ENCODE measurements at regions not wholly inside any gene's neighbourhood (a gene's known extent, or its start where the extent isn't known, plus 50 kb on each side); places are given as distances from the start of the nearest gene placed in this dataset.

DNA sequence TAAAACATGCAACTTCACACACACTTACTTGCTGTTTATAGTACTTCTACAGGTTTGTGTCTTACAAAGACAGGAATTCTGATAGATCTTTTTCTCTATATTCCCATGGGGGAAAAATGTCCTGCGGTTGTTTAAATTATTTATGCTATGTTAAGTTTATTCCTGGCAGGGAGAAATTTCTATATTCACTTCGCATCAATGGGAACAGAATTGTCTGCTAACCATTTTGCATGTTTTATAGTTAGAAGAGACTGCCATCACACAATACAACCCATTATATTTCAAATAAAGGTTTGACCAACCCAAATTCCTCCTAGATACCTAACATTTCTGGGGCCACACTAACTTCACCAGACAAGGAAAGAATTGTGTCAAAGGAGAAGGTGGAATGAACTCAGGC is 110.0 kb upstream of the PRR16 start:
- H3K4me3 ChIP-seq (ENCODE audit: low read depth, low read length, poor library complexity, severe bottlenecking), result no peak overlapping the region
- TF ChIP-seq, protein P1, sequence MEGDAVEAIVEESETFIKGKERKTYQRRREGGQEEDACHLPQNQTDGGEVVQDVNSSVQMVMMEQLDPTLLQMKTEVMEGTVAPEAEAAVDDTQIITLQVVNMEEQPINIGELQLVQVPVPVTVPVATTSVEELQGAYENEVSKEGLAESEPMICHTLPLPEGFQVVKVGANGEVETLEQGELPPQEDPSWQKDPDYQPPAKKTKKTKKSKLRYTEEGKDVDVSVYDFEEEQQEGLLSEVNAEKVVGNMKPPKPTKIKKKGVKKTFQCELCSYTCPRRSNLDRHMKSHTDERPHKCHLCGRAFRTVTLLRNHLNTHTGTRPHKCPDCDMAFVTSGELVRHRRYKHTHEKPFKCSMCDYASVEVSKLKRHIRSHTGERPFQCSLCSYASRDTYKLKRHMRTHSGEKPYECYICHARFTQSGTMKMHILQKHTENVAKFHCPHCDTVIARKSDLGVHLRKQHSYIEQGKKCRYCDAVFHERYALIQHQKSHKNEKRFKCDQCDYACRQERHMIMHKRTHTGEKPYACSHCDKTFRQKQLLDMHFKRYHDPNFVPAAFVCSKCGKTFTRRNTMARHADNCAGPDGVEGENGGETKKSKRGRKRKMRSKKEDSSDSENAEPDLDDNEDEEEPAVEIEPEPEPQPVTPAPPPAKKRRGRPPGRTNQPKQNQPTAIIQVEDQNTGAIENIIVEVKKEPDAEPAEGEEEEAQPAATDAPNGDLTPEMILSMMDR (conservative IDR thresholded peaks at IDR 0.05; ENCODE audit: low read depth, low read length), result no peak
- TF ChIP-seq EZH2 (IDR thresholded peaks at IDR 0.05; ENCODE audit: borderline replicate concordance, low read depth, low read length, poor library complexity, severe bottlenecking), result no peak
- no TSS peak for BruUV-seq (replicated peaks)
- POLR2A ChIA-PET (ENCODE audit: low non-redundant PET), result no interaction called here
- H3K9me3 ChIP-seq (ENCODE audit: low read depth, low read length, poor library complexity, severe bottlenecking), result peaks cover 5% of the 10 kb centered on the region
- no peaks in the 10 kb centered on the region for H3K27me3 ChIP-seq (replicated peaks; ENCODE audit: insufficient read depth, low read depth, low read length, poor library complexity)
- intact Hi-C loops (cut with micrococcal nuclease; ENCODE audit: unreplicated experiment), result no loop called here
- CTCF ChIA-PET, result no interaction called here
- no peak overlapping the region for H3K27ac ChIP-seq (ENCODE audit: low read depth, low read length, poor library complexity, severe bottlenecking)
- H3K4me1 ChIP-seq (ENCODE audit: insufficient read depth, low read length, poor library complexity, severe bottlenecking), result no peaks in the 10 kb centered on the region
- DNase-seq (ENCODE audit: low spot score), result no peak
- H3K36me3 ChIP-seq (ENCODE audit: insufficient read depth, low read length, poor library complexity, severe bottlenecking), result no peaks in the 10 kb centered on the region

DNA sequence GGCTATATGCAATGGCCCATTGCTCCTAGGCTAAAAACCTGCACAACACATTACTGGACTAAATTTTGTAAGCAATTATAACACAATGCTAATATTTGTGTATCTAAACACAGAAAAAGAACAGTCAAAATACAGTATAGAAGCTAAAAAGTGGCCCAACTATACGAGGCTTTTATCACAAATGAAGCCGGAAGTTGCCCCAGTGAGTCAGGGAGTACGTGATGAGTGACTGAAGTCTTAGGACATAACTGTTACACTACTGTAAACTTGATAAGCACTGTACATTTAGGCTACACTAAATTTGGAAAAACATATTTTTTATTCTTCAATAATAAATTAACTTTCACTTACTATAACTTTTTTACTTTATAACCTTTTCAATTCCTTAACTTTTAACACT is 105.2 kb upstream of the PRR16 start:
- Histone ChIP-seq H3K27ac (ENCODE audit: low read depth, low read length, poor library complexity, severe bottlenecking) (no peak overlapping the region), H3K27me3 (replicated peaks; ENCODE audit: insufficient read depth, low read depth, low read length, poor library complexity) (no peaks in the 10 kb centered on the region), H3K36me3 (ENCODE audit: insufficient read depth, low read length, poor library complexity, severe bottlenecking) (no peaks in the 10 kb centered on the region), H3K9me3 (ENCODE audit: low read depth, low read length, poor library complexity, severe bottlenecking) (no peaks in the 10 kb centered on the region), H3K4me1 (ENCODE audit: insufficient read depth, low read length, poor library complexity, severe bottlenecking) (no peaks in the 10 kb centered on the region), H3K4me3 (ENCODE audit: low read depth, low read length, poor library complexity, severe bottlenecking) (no peak overlapping the region)
- intact Hi-C loops (cut with micrococcal nuclease; ENCODE audit: unreplicated experiment), result no loop called here
- BruUV-seq (replicated peaks), result no TSS peak
- no peak for DNase-seq (ENCODE audit: low spot score)
- ChIA-PET CTCF (no interaction called here), POLR2A (ENCODE audit: low non-redundant PET) (no interaction called here)
- TF ChIP-seq EZH2 (IDR thresholded peaks at IDR 0.05; ENCODE audit: borderline replicate concordance, low read depth, low read length, poor library complexity, severe bottlenecking), result no peak
- TF ChIP-seq, protein P1 (conservative IDR thresholded peaks at IDR 0.05; ENCODE audit: low read depth, low read length), result no peak

DNA sequence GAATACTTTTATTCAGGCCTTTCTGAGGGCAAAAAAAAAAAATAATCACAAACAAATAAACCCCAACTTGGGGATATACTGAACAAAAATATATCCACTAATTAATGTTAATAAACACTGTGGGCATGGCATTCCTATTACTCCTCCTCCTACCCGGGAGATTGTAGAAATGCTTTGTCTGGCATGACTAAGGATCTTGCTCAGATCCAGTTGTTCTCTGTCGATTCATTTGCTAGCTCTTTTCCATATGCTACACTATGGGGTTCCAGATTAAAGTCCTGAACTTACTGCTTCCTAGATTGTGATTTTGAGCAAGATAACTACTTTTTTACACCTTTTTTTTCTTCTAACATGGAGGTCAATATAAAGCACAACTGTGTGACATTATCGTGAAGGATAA is 102.2 kb upstream of the PRR16 start:
- POLR2A ChIA-PET (ENCODE audit: low non-redundant PET), result no interaction called here

More for the DNA sequence above, 102.2 kb upstream of the PRR16 start:
- Histone ChIP-seq H3K36me3 (ENCODE audit: insufficient read depth, low read length, poor library complexity, severe bottlenecking) (no peaks in the 10 kb centered on the region), H3K4me3 (ENCODE audit: low read depth, low read length, poor library complexity, severe bottlenecking) (no peak overlapping the region), H3K27ac (ENCODE audit: low read depth, low read length, poor library complexity, severe bottlenecking) (no peak overlapping the region), H3K9me3 (ENCODE audit: low read depth, low read length, poor library complexity, severe bottlenecking) (no peaks in the 10 kb centered on the region), H3K27me3 (replicated peaks; ENCODE audit: insufficient read depth, low read depth, low read length, poor library complexity) (no peaks in the 10 kb centered on the region), H3K4me1 (ENCODE audit: insufficient read depth, low read length, poor library complexity, severe bottlenecking) (no peaks in the 10 kb centered on the region)
- TF ChIP-seq EZH2 (IDR thresholded peaks at IDR 0.05; ENCODE audit: borderline replicate concordance, low read depth, low read length, poor library complexity, severe bottlenecking), result no peak
- TF ChIP-seq, protein P1 (conservative IDR thresholded peaks at IDR 0.05; ENCODE audit: low read depth, low read length), result no peak
- no peak for DNase-seq (ENCODE audit: low spot score)
- intact Hi-C loops (cut with micrococcal nuclease; ENCODE audit: unreplicated experiment), result no loop called here
- BruUV-seq (replicated peaks), result no TSS peak
- CTCF ChIA-PET, result no interaction called here
